A549 (cell line): ENCODE measurements at regions not wholly inside any gene's neighbourhood (a gene's known extent, or its start where the extent isn't known, plus 50 kb on each side); places are given as distances from the start of the nearest gene placed in this dataset.

Source experiments
- EHF ChIP-seq: fragments of 250-450 bp; sonication (Bioruptor Pico); IDR thresholded peaks from 2 replicates; pipeline ENCODE4 v1.5.0; 2020; ENCODE audit warnings: mild to moderate bottlenecking
- EP300 ChIP-seq, 2 experiments: fragments of >200 bp; sonication (Bioruptor Twin); formaldehyde crosslinking; IDR thresholded peaks; 2 replicates in 1 of 2; 3 replicates in 1 of 2; pipeline ENCODE4 v1.6.1; 2016 to 2017
- FOXS1 ChIP-seq: fragments of 250-450 bp; sonication (Bioruptor Pico); IDR thresholded peaks from 2 replicates; pipeline ENCODE4 v1.5.0; 2020; ENCODE audit warnings: mild to moderate bottlenecking, moderate library complexity
- JUN ChIP-seq, 2 experiments: fragments of >200 bp; sonication (Bioruptor Twin); formaldehyde crosslinking; IDR thresholded peaks; 2 replicates in 1 of 2; 3 replicates in 1 of 2; pipeline ENCODE4 v1.6.1; 2016 to 2017
- MYC ChIP-seq: IDR thresholded peaks from 2 replicates; pipeline ENCODE4 v1.6.1; 2012; ENCODE audit warnings: mild to moderate bottlenecking, inconsistent platforms, low read length, improper control_type of control experiment, borderline replicate concordance
- POLR2A ChIP-seq: IDR thresholded peaks from 2 replicates; pipeline ENCODE4 v1.6.1; 2012; ENCODE audit warnings: mild to moderate bottlenecking, low read length
- RAD21 ChIP-seq, 2 experiments: fragments of >200 bp in 1 of 2; sonication (Bioruptor Twin) in 1 of 2; formaldehyde crosslinking in 1 of 2; IDR thresholded peaks in 1 of 2; conservative IDR thresholded peaks in 1 of 2; 2 replicates in 1 of 2; 3 replicates in 1 of 2; pipeline ENCODE4 v1.6.1; 2012 to 2018; ENCODE audit warnings: inconsistent platforms in 1 of 2
- SREBF2 ChIP-seq: fragments of 450-650 bp; IDR thresholded peaks from 2 replicates; pipeline ENCODE4 v1.6.1; 2014; ENCODE audit warnings: mild to moderate bottlenecking, moderate library complexity
- ZFP36 ChIP-seq: fragments of 450-650 bp; IDR thresholded peaks from 2 replicates; pipeline ENCODE4 v1.6.1; 2014; ENCODE audit warnings: borderline replicate concordance; ENCODE audit not compliant: partially characterized antibody
- TF ChIP-seq, protein P1 (sequence below): fragments of >200 bp; sonication (Bioruptor Twin); formaldehyde crosslinking; IDR thresholded peaks from 3 replicates; pipeline ENCODE4 v1.5.1; 2016
- TF ChIP-seq, protein P2 (sequence below): IDR thresholded peaks from 2 replicates; pipeline ENCODE4 v1.6.1; 2012
- TF ChIP-seq, protein P3 (sequence below): fragments of 150-350 bp; IDR thresholded peaks from 2 replicates; pipeline ENCODE4 v1.6.1; 2014; ENCODE audit warnings: low read depth, mild to moderate bottlenecking, low read length
- TF ChIP-seq, protein P4 (sequence below): fragments of 450-650 bp; IDR thresholded peaks from 2 replicates; pipeline ENCODE4 v1.6.1; 2014; ENCODE audit warnings: antibody characterized with exemption

DNA sequence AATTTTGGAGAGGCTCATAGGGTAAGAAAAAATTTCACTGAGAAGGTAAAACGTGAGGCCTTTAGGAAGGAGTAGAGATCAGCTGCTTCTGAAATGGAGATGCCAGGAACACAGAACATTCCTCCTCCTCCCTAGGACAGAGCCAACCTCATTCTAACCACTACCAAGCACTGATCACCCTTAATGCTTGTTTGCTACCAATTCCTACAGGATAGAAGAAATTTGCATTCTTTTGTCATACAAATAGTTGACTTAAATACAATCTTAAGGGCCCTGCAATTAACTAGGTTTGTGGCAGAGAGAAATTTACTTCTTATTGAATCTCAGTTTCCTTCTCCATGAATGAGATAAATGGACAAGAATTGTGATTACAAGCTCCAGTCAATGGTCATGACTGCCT is 780.2 kb upstream of the WWC1 start:
- no peak for TF ChIP-seq RAD21 (conservative IDR thresholded peaks at IDR 0.05 in 1 of 2, IDR thresholded peaks at IDR 0.05 in 1 of 2)
- TF ChIP-seq, protein P1, sequence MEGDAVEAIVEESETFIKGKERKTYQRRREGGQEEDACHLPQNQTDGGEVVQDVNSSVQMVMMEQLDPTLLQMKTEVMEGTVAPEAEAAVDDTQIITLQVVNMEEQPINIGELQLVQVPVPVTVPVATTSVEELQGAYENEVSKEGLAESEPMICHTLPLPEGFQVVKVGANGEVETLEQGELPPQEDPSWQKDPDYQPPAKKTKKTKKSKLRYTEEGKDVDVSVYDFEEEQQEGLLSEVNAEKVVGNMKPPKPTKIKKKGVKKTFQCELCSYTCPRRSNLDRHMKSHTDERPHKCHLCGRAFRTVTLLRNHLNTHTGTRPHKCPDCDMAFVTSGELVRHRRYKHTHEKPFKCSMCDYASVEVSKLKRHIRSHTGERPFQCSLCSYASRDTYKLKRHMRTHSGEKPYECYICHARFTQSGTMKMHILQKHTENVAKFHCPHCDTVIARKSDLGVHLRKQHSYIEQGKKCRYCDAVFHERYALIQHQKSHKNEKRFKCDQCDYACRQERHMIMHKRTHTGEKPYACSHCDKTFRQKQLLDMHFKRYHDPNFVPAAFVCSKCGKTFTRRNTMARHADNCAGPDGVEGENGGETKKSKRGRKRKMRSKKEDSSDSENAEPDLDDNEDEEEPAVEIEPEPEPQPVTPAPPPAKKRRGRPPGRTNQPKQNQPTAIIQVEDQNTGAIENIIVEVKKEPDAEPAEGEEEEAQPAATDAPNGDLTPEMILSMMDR, result no peak
- TF ChIP-seq, protein P2, sequence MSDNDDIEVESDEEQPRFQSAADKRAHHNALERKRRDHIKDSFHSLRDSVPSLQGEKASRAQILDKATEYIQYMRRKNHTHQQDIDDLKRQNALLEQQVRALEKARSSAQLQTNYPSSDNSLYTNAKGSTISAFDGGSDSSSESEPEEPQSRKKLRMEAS, result no peak
- TF ChIP-seq, protein P3, sequence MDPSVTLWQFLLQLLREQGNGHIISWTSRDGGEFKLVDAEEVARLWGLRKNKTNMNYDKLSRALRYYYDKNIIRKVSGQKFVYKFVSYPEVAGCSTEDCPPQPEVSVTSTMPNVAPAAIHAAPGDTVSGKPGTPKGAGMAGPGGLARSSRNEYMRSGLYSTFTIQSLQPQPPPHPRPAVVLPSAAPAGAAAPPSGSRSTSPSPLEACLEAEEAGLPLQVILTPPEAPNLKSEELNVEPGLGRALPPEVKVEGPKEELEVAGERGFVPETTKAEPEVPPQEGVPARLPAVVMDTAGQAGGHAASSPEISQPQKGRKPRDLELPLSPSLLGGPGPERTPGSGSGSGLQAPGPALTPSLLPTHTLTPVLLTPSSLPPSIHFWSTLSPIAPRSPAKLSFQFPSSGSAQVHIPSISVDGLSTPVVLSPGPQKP, result no peak
- no peak for TF ChIP-seq POLR2A
- TF ChIP-seq EHF (CRISPR knock-in tag), result no peak
- TF ChIP-seq, protein P4, sequence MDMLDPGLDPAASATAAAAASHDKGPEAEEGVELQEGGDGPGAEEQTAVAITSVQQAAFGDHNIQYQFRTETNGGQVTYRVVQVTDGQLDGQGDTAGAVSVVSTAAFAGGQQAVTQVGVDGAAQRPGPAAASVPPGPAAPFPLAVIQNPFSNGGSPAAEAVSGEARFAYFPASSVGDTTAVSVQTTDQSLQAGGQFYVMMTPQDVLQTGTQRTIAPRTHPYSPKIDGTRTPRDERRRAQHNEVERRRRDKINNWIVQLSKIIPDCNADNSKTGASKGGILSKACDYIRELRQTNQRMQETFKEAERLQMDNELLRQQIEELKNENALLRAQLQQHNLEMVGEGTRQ, result no peak
- TF ChIP-seq EP300 (IDR thresholded peaks at IDR 0.05), result no peak
- no peak for TF ChIP-seq ZFP36
- no peak for TF ChIP-seq JUN (IDR thresholded peaks at IDR 0.05)
- TF ChIP-seq MYC, result no peak
- TF ChIP-seq FOXS1, result no peak
- TF ChIP-seq SREBF2, result no peak
